GM23248 (cell line): ENCODE measurements at regions not wholly inside any gene's neighbourhood (a gene's known extent, or its start where the extent isn't known, plus 50 kb on each side); places are given as distances from the start of the nearest gene placed in this dataset.
A peak's percentile ranks its signal among the peaks of the same experiment; 100 is the strongest.

ENCODE experiments used
- DNase-seq: peaks from one replicate; pipeline ENCODE4 v3.0.0-alpha.2; 2015
- H2AFZ ChIP-seq: fragments of 200-600 bp; sonication (generic); 2 replicates; pipeline ENCODE4 v1.6.1; 2016; ENCODE audit warnings: antibody characterized with exemption
- H3F3A ChIP-seq: fragments of 200-600 bp; sonication (generic); 2 replicates; pipeline ENCODE4 v1.6.1; 2016; ENCODE audit warnings: mild to moderate bottlenecking, antibody characterized with exemption, mixed run types; ENCODE audit not compliant: insufficient read depth
- H3K27ac ChIP-seq: fragments of 200-600 bp; sonication (generic); 2 replicates; pipeline ENCODE4 v1.5.1; 2016; ENCODE audit warnings: mild to moderate bottlenecking
- H3K27me3 ChIP-seq: fragments of 200-600 bp; sonication (generic); replicated peaks from 2 replicates; pipeline ENCODE4 v1.6.1; 2016; ENCODE audit warnings: mild to moderate bottlenecking; ENCODE audit not compliant: insufficient read depth
- H3K36me3 ChIP-seq: fragments of 200-600 bp; sonication (generic); 2 replicates; pipeline ENCODE4 v1.6.1; 2016; ENCODE audit warnings: low read depth, mild to moderate bottlenecking
- H3K4me1 ChIP-seq: fragments of 200-600 bp; sonication (generic); 2 replicates; pipeline ENCODE4 v1.6.1; 2016; ENCODE audit warnings: mild to moderate bottlenecking; ENCODE audit not compliant: insufficient read depth
- H3K4me2 ChIP-seq: fragments of 200-600 bp; sonication (generic); one replicate; pipeline ENCODE4 v1.6.1; 2016; ENCODE audit warnings: mild to moderate bottlenecking; ENCODE audit not compliant: unreplicated experiment
- H3K4me3 ChIP-seq: fragments of 200-600 bp; sonication (generic); 2 replicates; pipeline ENCODE4 v1.5.1; 2016; ENCODE audit warnings: mild to moderate bottlenecking
- H3K79me2 ChIP-seq: fragments of 200-600 bp; sonication (generic); 2 replicates; pipeline ENCODE4 v1.6.1; 2016; ENCODE audit warnings: mild to moderate bottlenecking; ENCODE audit not compliant: insufficient read depth
- H3K9ac ChIP-seq: fragments of 200-600 bp; sonication (generic); 2 replicates; pipeline ENCODE4 v1.6.1; 2016; ENCODE audit warnings: mild to moderate bottlenecking
- H3K9me2 ChIP-seq: fragments of 200-600 bp; sonication (generic); 2 replicates; pipeline ENCODE4 v1.6.1; 2016; ENCODE audit warnings: mixed run types, mild to moderate bottlenecking, moderate library complexity; ENCODE audit not compliant: insufficient read depth
- H3K9me3 ChIP-seq: fragments of 200-600 bp; sonication (generic); one replicate; pipeline ENCODE4 v1.6.1; 2017; ENCODE audit warnings: low read depth
- H4K20me1 ChIP-seq: fragments of 200-600 bp; sonication (generic); 2 replicates; pipeline ENCODE4 v1.6.0; 2016; ENCODE audit not compliant: insufficient read depth
- EZH2 ChIP-seq: fragments of 200-600 bp; sonication (generic); IDR thresholded peaks from 2 replicates; pipeline ENCODE4 v1.6.1; 2018; ENCODE audit warnings: antibody characterized with exemption, mild to moderate bottlenecking; ENCODE audit not compliant: insufficient read depth, poor library complexity, severe bottlenecking
- EZH2phosphoT487 ChIP-seq: fragments of 200-600 bp; sonication (generic); IDR thresholded peaks from 2 replicates; pipeline ENCODE4 v1.6.1; 2018; ENCODE audit warnings: antibody characterized with exemption, moderate library complexity, mild to moderate bottlenecking, low read depth; ENCODE audit not compliant: insufficient read depth
- WGBS, 2 experiments: methylation state at CpG; one replicate each; pipeline ENCODE4 v1.1.6; 2015 to 2017; ENCODE audit warnings: low lambda C conversion rate in 2 of 2, low coverage in 1 of 2; ENCODE audit errors: missing lambda C conversion rate in 2 of 2; 5-methylcytosine and 5-hydroxymethylcytosine counted together
- in situ Hi-C: fragments of 300-500 bp; cut with MboI; formaldehyde crosslinking; loops from 2 replicates; pipeline ENCODE4 v1.15.0; 2020

- 22 to 29% methylated on average over 3 of the region's 3 CpGs for WGBS, 2 experiments
- peaks cover 13% of the 10 kb centered on the region; the same call in 1 of the 2 replicates for H3F3A ChIP-seq
- no peaks in the 10 kb centered on the region for H3K9me2 ChIP-seq
- no peak for DNase-seq
- peaks cover 19% of the 10 kb centered on the region for H3K4me1 ChIP-seq
- H2AFZ ChIP-seq, result no peak overlapping the region
- no peaks in the 10 kb centered on the region for H3K27me3 ChIP-seq
- H4K20me1 ChIP-seq, result no peaks in the 10 kb centered on the region
- in situ Hi-C loops, result no loop called here
- H3K4me2 ChIP-seq, result no peak overlapping the region
- no peak overlapping the region for H3K27ac ChIP-seq
- TF ChIP-seq EZH2phosphoT487, result no peak
- TF ChIP-seq EZH2, result no peak
- no peaks in the 10 kb centered on the region for H3K36me3 ChIP-seq
- no peaks in the 10 kb centered on the region for H3K79me2 ChIP-seq
- H3K9me3 ChIP-seq, result no peaks in the 10 kb centered on the region
- no peak overlapping the region for H3K4me3 ChIP-seq
- H3K9ac ChIP-seq, result no peak overlapping the region
Measured at GRCh38 chr7:41633690-41634089, 69.2 kb downstream of the INHBA start.

- Histone ChIP-seq H3K4me3 (no peak overlapping the region), H3K9me3 (no peaks in the 10 kb centered on the region), H3K9me2 (no peaks in the 10 kb centered on the region), H3K9ac (no peak overlapping the region), H3K27ac (no peak overlapping the region), H3K4me2 (no peak overlapping the region), H4K20me1 (no peaks in the 10 kb centered on the region), H3K79me2 (no peaks in the 10 kb centered on the region), H3K27me3 (no peaks in the 10 kb centered on the region), H3F3A (peaks cover 18% of the 10 kb centered on the region; the same call in 1 of the 2 replicates), H3K36me3 (no peaks in the 10 kb centered on the region), H2AFZ (no peak overlapping the region), H3K4me1 (peaks cover 19% of the 10 kb centered on the region)
- in situ Hi-C loops, result no loop called here
- TF ChIP-seq EZH2, result no peak
- TF ChIP-seq EZH2phosphoT487, result no peak
- DNase-seq, result no peak
- WGBS, 2 experiments, result 85 to 88% methylated on average over 4 of the region's 4 CpGs
Measured at GRCh38 chr7:41630741-41631140, 72.1 kb downstream of the INHBA start.

GRCh38 chr7:41629711-41630111 is 73.2 kb downstream of the INHBA start:
- in situ Hi-C loops, result no loop called here
- peak overlapping the region; percentile 20 for H3K4me2 ChIP-seq
- H3K9ac ChIP-seq, result no peak overlapping the region

GRCh38 chr7:41628901-41629300 is 74.0 kb downstream of the INHBA start:
- no peak overlapping the region for H3K4me3 ChIP-seq

More at GRCh38 chr7:41629711-41630111, 73.2 kb downstream of the INHBA start:
- Histone ChIP-seq H3K79me2 (no peaks in the 10 kb centered on the region), H3K9me3 (no peaks in the 10 kb centered on the region), H3K4me1 (peaks cover 19% of the 10 kb centered on the region), H3K36me3 (no peaks in the 10 kb centered on the region), H3K4me3 (no peak overlapping the region), H3K27me3 (no peaks in the 10 kb centered on the region), H2AFZ (no peak overlapping the region), H4K20me1 (no peaks in the 10 kb centered on the region), H3F3A (peaks cover 18% of the 10 kb centered on the region; the same call in 1 of the 2 replicates), H3K27ac (no peak overlapping the region), H3K9me2 (no peaks in the 10 kb centered on the region)
- DNase-seq, result peak; percentile 68
- TF ChIP-seq EZH2phosphoT487 (no peak), EZH2 (no peak)
- WGBS, 2 experiments, result 0 to 8% methylated on average over 1 of the region's 1 CpG

More at GRCh38 chr7:41628901-41629300, 74.0 kb downstream of the INHBA start:
- no peak for TF ChIP-seq EZH2phosphoT487
- no peak for TF ChIP-seq EZH2
- H3K36me3 ChIP-seq, result no peaks in the 10 kb centered on the region
- peak; percentile 24 for DNase-seq
- H3K9ac ChIP-seq, result no peak overlapping the region
- no peaks in the 10 kb centered on the region for H3K9me3 ChIP-seq
- H3K4me1 ChIP-seq, result peaks cover 19% of the 10 kb centered on the region
- WGBS, 2 experiments, result 11 to 15% methylated on average over 3 of the region's 3 CpGs
- no peaks in the 10 kb centered on the region for H3K9me2 ChIP-seq
- no peaks in the 10 kb centered on the region for H3K79me2 ChIP-seq
- H3K27me3 ChIP-seq, result no peaks in the 10 kb centered on the region
- in situ Hi-C loops, result no loop called here
- H2AFZ ChIP-seq, result no peak overlapping the region
- H3K27ac ChIP-seq, result no peak overlapping the region
- no peaks in the 10 kb centered on the region for H4K20me1 ChIP-seq
- peak overlapping the region; percentile 20 for H3K4me2 ChIP-seq
- peaks cover 18% of the 10 kb centered on the region; the same call in 1 of the 2 replicates for H3F3A ChIP-seq
